Karpas-422 (cell line): ENCODE measurements at regions not wholly inside any gene's neighbourhood (a gene's known extent, or its start where the extent isn't known, plus 50 kb on each side); places are given as distances from the start of the nearest gene placed in this dataset.

Source experiments
- DNase-seq: peaks from one replicate; pipeline ENCODE4 v3.0.0-alpha.2; 2015
- H2AFZ ChIP-seq: fragments of 200-600 bp; sonication (generic); 2 replicates; pipeline ENCODE4 v1.6.1; 2014; ENCODE audit warnings: antibody characterized with exemption, low read length, mixed read lengths
- H3K27ac ChIP-seq: fragments of 200-600 bp; sonication (generic); 2 replicates; pipeline ENCODE4 v1.5.1; 2014; ENCODE audit warnings: mild to moderate bottlenecking, low read length, moderate library complexity
- H3K27me3 ChIP-seq: fragments of 200-600 bp; sonication (generic); 2 replicates; pipeline ENCODE4 v1.6.1; 2014; ENCODE audit warnings: low read length, mixed read lengths
- H3K36me3 ChIP-seq: fragments of 200-600 bp; sonication (generic); 2 replicates; pipeline ENCODE4 v1.6.1; 2014; ENCODE audit warnings: low read length, mixed read lengths; ENCODE audit not compliant: insufficient read depth
- H3K4me1 ChIP-seq: fragments of 200-600 bp; sonication (generic); 2 replicates; pipeline ENCODE4 v1.6.1; 2014; ENCODE audit warnings: mild to moderate bottlenecking, low read length, mixed read lengths
- H3K4me2 ChIP-seq: fragments of 200-600 bp; sonication (generic); 2 replicates; pipeline ENCODE4 v1.6.1; 2014; ENCODE audit warnings: low read length, low read depth, mild to moderate bottlenecking; ENCODE audit not compliant: poor library complexity, severe bottlenecking
- H3K4me3 ChIP-seq: fragments of 200-600 bp; sonication (generic); 2 replicates; pipeline ENCODE4 v1.5.1; 2014; ENCODE audit warnings: mild to moderate bottlenecking, antibody characterized with exemption, low read length, mixed read lengths
- H3K79me2 ChIP-seq: fragments of 200-600 bp; sonication (generic); 2 replicates; pipeline ENCODE4 v1.6.1; 2014; ENCODE audit warnings: mild to moderate bottlenecking, low read length, mixed read lengths
- H3K9ac ChIP-seq: fragments of 200-600 bp; sonication (generic); 2 replicates; pipeline ENCODE4 v1.6.0; 2014; ENCODE audit warnings: low read length
- H3K9me2 ChIP-seq: fragments of 200-600 bp; sonication (generic), shearing (Covaris generic); replicated peaks from 2 replicates; pipeline ENCODE4 v1.6.0; 2014; ENCODE audit warnings: mild to moderate bottlenecking, low read length, moderate library complexity; ENCODE audit not compliant: insufficient read depth
- H3K9me3 ChIP-seq: fragments of 300-700, 200-600 bp; sonication (generic); 2 replicates; pipeline ENCODE4 v1.6.1; 2014; ENCODE audit warnings: low read length, mixed read lengths
- H4K20me1 ChIP-seq: fragments of 200-600 bp; sonication (generic); 2 replicates; pipeline ENCODE4 v1.6.1; 2014; ENCODE audit warnings: mild to moderate bottlenecking, antibody characterized with exemption, low read length, low read depth; ENCODE audit not compliant: insufficient read depth

- no peaks in the 10 kb centered on the region for H3K4me1 ChIP-seq
- no peaks in the 10 kb centered on the region for H3K27me3 ChIP-seq
- H3K36me3 ChIP-seq: no peaks in the 10 kb centered on the region
- no peak overlapping the region for H3K27ac ChIP-seq
- no peaks in the 10 kb centered on the region for H3K9me2 ChIP-seq
- peaks cover 2% of the 10 kb centered on the region for H3K9me3 ChIP-seq
- H3K4me2 ChIP-seq: no peak overlapping the region
- DNase-seq: no peak
- no peaks in the 10 kb centered on the region for H4K20me1 ChIP-seq
- no peaks in the 10 kb centered on the region for H3K79me2 ChIP-seq
- H3K9ac ChIP-seq: no peak overlapping the region
- H2AFZ ChIP-seq: no peak overlapping the region
- H3K4me3 ChIP-seq: no peak overlapping the region
Measured at GRCh38 chr7:145183069-145183468, 347.2 kb upstream of the TPK1 start.

GRCh38 chr7:145175366-145175765, 339.5 kb upstream of the TPK1 start:
- Histone ChIP-seq H3K4me1 (no peaks in the 10 kb centered on the region), H3K9me3 (peaks cover 20% of the 10 kb centered on the region), H3K27ac (no peak overlapping the region), H3K9ac (no peak overlapping the region), H3K4me3 (no peak overlapping the region), H4K20me1 (no peaks in the 10 kb centered on the region), H3K27me3 (no peaks in the 10 kb centered on the region), H2AFZ (no peak overlapping the region), H3K79me2 (no peaks in the 10 kb centered on the region), H3K36me3 (no peaks in the 10 kb centered on the region), H3K4me2 (no peak overlapping the region), H3K9me2 (no peaks in the 10 kb centered on the region)
- DNase-seq: no peak

GRCh38 chr7:145169908-145170307, 334.1 kb upstream of the TPK1 start:
- H2AFZ ChIP-seq: no peak overlapping the region
- peak; percentile 42 for DNase-seq

GRCh38 chr7:145168879-145169278, 333.0 kb upstream of the TPK1 start:
- H3K79me2 ChIP-seq: no peaks in the 10 kb centered on the region
- no peak overlapping the region for H3K4me3 ChIP-seq
- no peaks in the 10 kb centered on the region for H3K36me3 ChIP-seq
- H3K9me3 ChIP-seq: peaks cover 3% of the 10 kb centered on the region; the same call in 1 of the 2 replicates
- DNase-seq: no peak
- no peak overlapping the region for H3K27ac ChIP-seq
- H3K9ac ChIP-seq: no peak overlapping the region
- no peaks in the 10 kb centered on the region for H4K20me1 ChIP-seq
- H3K9me2 ChIP-seq: no peaks in the 10 kb centered on the region
- H3K4me2 ChIP-seq: no peak overlapping the region
- H3K4me1 ChIP-seq: no peaks in the 10 kb centered on the region
- H3K27me3 ChIP-seq: no peaks in the 10 kb centered on the region
- H2AFZ ChIP-seq: no peak overlapping the region

More at GRCh38 chr7:145169908-145170307, 334.1 kb upstream of the TPK1 start:
- H3K9me3 ChIP-seq: peaks cover 3% of the 10 kb centered on the region; the same call in 1 of the 2 replicates
- no peak overlapping the region for H3K4me2 ChIP-seq
- H3K27me3 ChIP-seq: no peaks in the 10 kb centered on the region
- no peaks in the 10 kb centered on the region for H4K20me1 ChIP-seq
- H3K9me2 ChIP-seq: no peaks in the 10 kb centered on the region
- no peak overlapping the region for H3K9ac ChIP-seq
- H3K36me3 ChIP-seq: no peaks in the 10 kb centered on the region
- H3K4me3 ChIP-seq: no peak overlapping the region
- H3K79me2 ChIP-seq: no peaks in the 10 kb centered on the region
- H3K27ac ChIP-seq: no peak overlapping the region
- no peaks in the 10 kb centered on the region for H3K4me1 ChIP-seq

- Histone ChIP-seq H3K36me3 (no peaks in the 10 kb centered on the region), H4K20me1 (no peaks in the 10 kb centered on the region), H2AFZ (no peak overlapping the region), H3K9ac (no peak overlapping the region), H3K79me2 (no peaks in the 10 kb centered on the region), H3K27me3 (no peaks in the 10 kb centered on the region), H3K4me1 (no peaks in the 10 kb centered on the region), H3K4me3 (no peak overlapping the region), H3K9me2 (no peaks in the 10 kb centered on the region), H3K4me2 (no peak overlapping the region), H3K9me3 (peaks cover under 1% of the 10 kb centered on the region), H3K27ac (no peak overlapping the region)
- DNase-seq: no peak
Measured at GRCh38 chr7:145168427-145168826, 332.6 kb upstream of the TPK1 start.

GRCh38 chr7:145156834-145157233, 321.0 kb upstream of the TPK1 start:
- H3K27me3 ChIP-seq: no peaks in the 10 kb centered on the region
- H2AFZ ChIP-seq: no peak overlapping the region
- no peaks in the 10 kb centered on the region for H3K36me3 ChIP-seq
- no peaks in the 10 kb centered on the region for H3K79me2 ChIP-seq
- no peak for DNase-seq
- no peak overlapping the region for H3K27ac ChIP-seq
- no peaks in the 10 kb centered on the region for H3K9me2 ChIP-seq
- no peak overlapping the region for H3K4me3 ChIP-seq
- no peaks in the 10 kb centered on the region for H4K20me1 ChIP-seq
- H3K9ac ChIP-seq: no peak overlapping the region
- H3K9me3 ChIP-seq: peaks cover 9% of the 10 kb centered on the region
- no peaks in the 10 kb centered on the region for H3K4me1 ChIP-seq
- H3K4me2 ChIP-seq: no peak overlapping the region

- no peaks in the 10 kb centered on the region for H3K36me3 ChIP-seq
- peaks cover 8% of the 10 kb centered on the region; the same call in 1 of the 2 replicates for H3K9me3 ChIP-seq
- no peaks in the 10 kb centered on the region for H3K9me2 ChIP-seq
- H3K27ac ChIP-seq: no peak overlapping the region
- DNase-seq: no peak
- H3K4me2 ChIP-seq: no peak overlapping the region
- no peaks in the 10 kb centered on the region for H3K27me3 ChIP-seq
- no peak overlapping the region for H2AFZ ChIP-seq
- H3K9ac ChIP-seq: no peak overlapping the region
- H3K4me3 ChIP-seq: no peak overlapping the region
- no peaks in the 10 kb centered on the region for H3K4me1 ChIP-seq
- H3K79me2 ChIP-seq: no peaks in the 10 kb centered on the region
- no peaks in the 10 kb centered on the region for H4K20me1 ChIP-seq
Measured at GRCh38 chr7:145152589-145152988, 316.7 kb upstream of the TPK1 start.

DNA sequence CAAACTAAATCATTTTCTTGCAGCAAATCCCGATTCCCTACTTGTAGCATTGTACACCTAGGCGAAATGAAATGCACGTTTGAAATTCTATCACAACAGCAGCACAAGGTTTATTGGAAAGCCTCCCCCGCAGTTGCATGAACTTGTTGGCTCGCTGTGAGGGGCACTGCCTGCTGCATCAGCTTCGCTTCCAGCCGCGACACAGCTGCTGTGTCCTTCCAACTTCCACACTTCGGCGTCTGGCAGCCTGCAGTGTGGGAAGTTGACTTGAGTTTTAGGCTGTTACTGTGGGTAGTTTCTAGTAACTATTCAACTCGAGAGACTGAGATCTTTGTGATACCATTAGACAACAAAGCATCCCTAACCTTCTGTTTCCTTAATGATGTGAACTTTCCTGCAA, 315.8 kb upstream of the TPK1 start:
- H4K20me1 ChIP-seq: no peaks in the 10 kb centered on the region
- no peak overlapping the region for H3K4me2 ChIP-seq
- no peak for DNase-seq
- peaks cover 3% of the 10 kb centered on the region; the same call in 1 of the 2 replicates for H3K9me3 ChIP-seq
- no peak overlapping the region for H3K9ac ChIP-seq
- no peaks in the 10 kb centered on the region for H3K9me2 ChIP-seq
- no peaks in the 10 kb centered on the region for H3K36me3 ChIP-seq
- no peak overlapping the region for H3K4me3 ChIP-seq
- no peaks in the 10 kb centered on the region for H3K79me2 ChIP-seq
- no peak overlapping the region for H2AFZ ChIP-seq
- no peaks in the 10 kb centered on the region for H3K4me1 ChIP-seq
- no peaks in the 10 kb centered on the region for H3K27me3 ChIP-seq
- no peak overlapping the region for H3K27ac ChIP-seq

DNA sequence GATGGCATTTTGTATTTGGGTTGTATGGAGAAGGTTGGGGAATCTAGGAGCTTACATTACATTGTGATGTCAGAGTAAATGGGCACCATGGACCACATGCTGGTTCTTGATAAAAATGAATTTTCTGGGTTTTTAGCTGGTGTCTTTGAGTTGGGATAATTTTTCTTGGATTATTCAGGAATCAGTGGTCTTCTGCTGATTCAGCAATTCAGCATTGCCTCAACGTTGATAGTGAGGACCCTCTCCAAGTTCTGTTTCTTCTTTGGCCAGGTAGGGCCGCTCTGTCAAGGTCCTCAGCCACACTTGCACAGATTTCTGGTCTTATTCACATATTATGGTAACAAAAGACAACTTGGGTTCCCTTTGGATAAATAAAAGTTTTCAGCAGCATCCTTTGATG, 312.0 kb upstream of the TPK1 start:
- no peak overlapping the region for H3K4me2 ChIP-seq
- H3K9me2 ChIP-seq: no peaks in the 10 kb centered on the region
- H3K9ac ChIP-seq: no peak overlapping the region
- H3K36me3 ChIP-seq: no peaks in the 10 kb centered on the region
- H4K20me1 ChIP-seq: no peaks in the 10 kb centered on the region
- H3K9me3 ChIP-seq: peaks cover 9% of the 10 kb centered on the region; the same call in 1 of the 2 replicates
- no peak overlapping the region for H2AFZ ChIP-seq
- no peaks in the 10 kb centered on the region for H3K27me3 ChIP-seq
- no peak overlapping the region for H3K4me3 ChIP-seq
- H3K27ac ChIP-seq: no peak overlapping the region
- H3K4me1 ChIP-seq: no peaks in the 10 kb centered on the region
- no peak for DNase-seq
- H3K79me2 ChIP-seq: no peaks in the 10 kb centered on the region
